ENCODE measurements at regions not wholly inside any gene's neighbourhood (a gene's known extent, or its start where the extent isn't known, plus 50 kb on each side); places are given as distances from the start of the nearest gene placed in this dataset.
A peak's percentile ranks its signal among the peaks of the same experiment; 100 is the strongest.
"Not testable (repeated sequence)": the region's sequence is repeated elsewhere in the genome, so short reads cannot be mapped to it uniquely, and the experiment has no call there.

- peak; percentile 100 for DNase-seq (ENCODE audit: low read depth)
- peak overlapping the region; percentile 35 for H3K4me3 ChIP-seq (replicated peaks; ENCODE audit: low read depth, low read length)
- TF ChIP-seq CTCF (IDR thresholded peaks at IDR 0.05; ENCODE audit: low read length, missing control alignments): no peak
These were observed 221.6 kb downstream of the NR2F1-AS1 start for GRCh38 chr5:93359296-93359959.

DNA sequence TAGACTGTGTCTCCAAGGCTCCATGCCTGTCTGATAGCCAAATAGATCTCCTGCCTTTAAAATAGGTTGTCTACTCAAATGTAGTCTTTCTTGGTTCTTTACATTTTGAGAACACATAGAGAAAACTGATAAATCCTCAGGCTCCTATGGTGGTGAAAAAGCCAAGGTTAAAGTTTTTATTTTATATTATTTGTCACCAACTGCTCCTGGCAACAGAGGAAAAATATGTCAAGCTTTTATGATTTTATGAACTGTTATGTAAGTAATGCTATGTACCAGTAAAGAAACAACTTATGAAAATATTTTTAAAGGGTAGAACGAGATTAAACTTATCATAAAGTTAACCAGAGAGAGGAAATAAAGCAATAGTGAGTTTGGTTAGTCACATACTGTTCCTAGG lies 222.8 kb downstream of the NR2F1-AS1 start:
- no peak for TF ChIP-seq CTCF (IDR thresholded peaks at IDR 0.05; ENCODE audit: low read length, missing control alignments)
- no peak overlapping the region for H3K4me3 ChIP-seq (replicated peaks; ENCODE audit: low read depth, low read length)
- peak; percentile 45 for DNase-seq (ENCODE audit: low read depth)

- no peak for TF ChIP-seq CTCF (IDR thresholded peaks at IDR 0.05; ENCODE audit: low read length, missing control alignments)
These were observed 223.3 kb downstream of the NR2F1-AS1 start for GRCh38 chr5:93357686-93358085.

DNA sequence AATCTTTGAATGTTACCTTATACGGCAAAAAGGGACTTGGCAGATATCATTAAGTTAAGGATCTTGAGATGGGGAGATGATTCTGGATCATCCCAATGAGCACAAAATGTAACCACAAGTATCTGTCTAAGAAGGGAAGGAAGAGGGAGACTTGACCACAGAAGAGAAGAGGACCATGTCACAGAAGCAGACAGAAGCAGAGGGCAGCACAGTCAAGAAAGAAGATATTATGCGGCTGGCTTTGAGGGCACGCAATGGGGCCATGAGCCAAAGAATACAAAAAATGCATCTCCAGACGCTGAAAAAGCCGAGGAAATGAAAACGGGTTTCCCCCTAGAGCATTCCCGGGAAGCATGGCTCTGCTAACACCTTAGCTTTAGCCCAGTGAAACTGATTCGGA lies 225.3 kb downstream of the NR2F1-AS1 start:
- TF ChIP-seq CTCF (IDR thresholded peaks at IDR 0.05; ENCODE audit: low read length, missing control alignments): no peak
- no peak overlapping the region for H3K4me3 ChIP-seq (replicated peaks; ENCODE audit: low read depth, low read length)
- no peak for DNase-seq (ENCODE audit: low read depth)

More at GRCh38 chr5:93357686-93358085, 223.3 kb downstream of the NR2F1-AS1 start:
- no peak overlapping the region for H3K4me3 ChIP-seq (replicated peaks; ENCODE audit: low read depth, low read length)
- no peak for DNase-seq (ENCODE audit: low read depth)

DNA sequence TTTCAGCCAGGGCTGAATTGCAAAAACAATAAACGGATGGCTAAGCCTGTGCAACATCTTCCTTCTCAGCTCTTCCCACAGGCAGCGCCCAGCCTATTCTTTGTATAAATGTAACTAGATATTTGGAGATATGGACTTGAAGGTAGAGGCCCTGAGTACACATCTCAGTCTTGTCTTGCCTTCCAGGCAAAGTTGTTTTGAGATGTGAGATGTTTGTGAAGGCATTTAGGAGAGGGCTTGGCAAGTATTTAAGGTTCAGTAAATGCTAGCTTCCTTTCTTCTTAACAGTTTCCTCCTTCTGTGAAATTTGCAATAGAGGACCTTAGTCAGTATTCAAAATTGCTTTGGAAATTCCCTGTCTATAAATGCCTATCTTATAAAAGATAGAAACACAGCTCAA lies 228.8 kb downstream of the NR2F1-AS1 start:
- H3K4me3 ChIP-seq (replicated peaks; ENCODE audit: low read depth, low read length): no peak overlapping the region
- TF ChIP-seq CTCF (IDR thresholded peaks at IDR 0.05; ENCODE audit: low read length, missing control alignments): no peak
- no peak for DNase-seq (ENCODE audit: low read depth)

- peak; percentile 37 for DNase-seq (ENCODE audit: low read depth)
- no peak overlapping the region for H3K4me3 ChIP-seq (replicated peaks; ENCODE audit: low read depth, low read length)
- no peak for TF ChIP-seq CTCF (IDR thresholded peaks at IDR 0.05; ENCODE audit: low read length, missing control alignments)
These were observed 231.4 kb downstream of the NR2F1-AS1 start for GRCh38 chr5:93349613-93350012.

DNA sequence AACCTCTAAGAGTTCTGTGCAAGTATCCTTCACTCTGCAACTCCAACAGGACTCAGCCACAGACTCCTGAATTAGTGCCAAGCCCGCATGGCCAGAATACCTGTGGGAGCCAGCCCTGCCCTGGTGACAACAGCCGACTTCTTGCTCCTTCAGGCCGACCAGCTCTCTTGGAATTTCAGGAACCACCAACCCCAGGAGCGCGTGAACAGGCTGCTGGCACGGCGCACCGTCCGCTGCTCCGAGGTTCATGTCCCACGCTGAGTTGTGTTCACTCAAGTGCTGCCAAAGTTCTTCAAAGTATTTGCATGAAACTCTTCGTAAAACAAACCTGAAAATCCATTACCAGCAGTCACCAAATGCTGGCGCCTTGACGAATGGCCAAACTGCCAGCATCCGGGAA lies 232.8 kb downstream of the NR2F1-AS1 start:
- TF ChIP-seq CTCF (IDR thresholded peaks at IDR 0.05; ENCODE audit: low read length, missing control alignments): no peak
- DNase-seq (ENCODE audit: low read depth): no peak
- no peak overlapping the region for H3K4me3 ChIP-seq (replicated peaks; ENCODE audit: low read depth, low read length)

DNA sequence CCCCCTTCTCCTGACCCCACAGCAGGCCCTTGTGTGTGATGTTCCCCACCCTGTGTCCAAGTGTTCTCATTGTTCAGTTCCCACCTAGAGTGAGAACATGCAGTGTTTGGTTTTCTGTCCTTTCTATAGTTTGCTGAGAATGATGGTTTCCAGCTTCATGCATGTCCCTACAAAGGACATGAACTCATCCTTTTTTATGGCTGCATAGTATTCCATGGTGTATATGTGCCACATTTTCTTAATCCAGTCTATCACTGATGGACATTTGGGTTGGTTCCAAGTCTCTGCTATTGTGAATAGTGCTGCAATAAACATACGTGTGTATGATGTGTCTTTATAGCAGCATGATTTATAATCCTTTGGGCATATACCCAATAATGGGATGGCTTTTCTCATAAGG lies 234.2 kb downstream of the NR2F1-AS1 start:
- not testable (repeated sequence) for DNase-seq (ENCODE audit: low read depth); H3K4me3 ChIP-seq (replicated peaks; ENCODE audit: low read depth, low read length)
